CD4-positive, alpha-beta T cell treated with Interleukin-6 for 4 hours (primary cell): ENCODE measurements at regions not wholly inside any gene's neighbourhood (a gene's known extent, or its start where the extent isn't known, plus 50 kb on each side); places are given as distances from the start of the nearest gene placed in this dataset.
"Not testable (repeated sequence)": the region's sequence is repeated elsewhere in the genome, so short reads cannot be mapped to it uniquely, and the experiment has no call there.

Source experiments
- DNase-seq: peaks from one replicate; pipeline ENCODE4 v3.0.0-alpha.2; 2020; ENCODE audit warnings: mixed read lengths

DNA sequence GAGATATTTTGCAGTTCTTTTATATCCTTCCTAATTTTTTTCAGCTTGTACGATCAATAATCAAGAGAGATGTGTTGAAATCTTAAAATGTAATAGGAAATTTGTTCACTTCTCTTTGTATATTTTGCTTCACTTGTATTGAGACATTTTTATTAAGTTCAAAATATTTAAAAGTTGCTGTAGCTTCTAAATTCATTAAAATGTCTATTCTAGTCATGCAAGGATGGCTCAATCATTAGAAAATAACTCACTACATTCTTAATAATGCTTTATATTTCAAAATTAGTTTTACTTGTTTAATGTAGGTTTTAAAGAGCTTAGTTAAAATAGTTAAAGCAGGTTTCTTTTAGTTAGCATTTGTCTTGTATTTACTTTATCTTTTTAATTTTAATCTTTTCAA lies 308.4 kb downstream of the CYRIA start:
- no peak for DNase-seq

DNA sequence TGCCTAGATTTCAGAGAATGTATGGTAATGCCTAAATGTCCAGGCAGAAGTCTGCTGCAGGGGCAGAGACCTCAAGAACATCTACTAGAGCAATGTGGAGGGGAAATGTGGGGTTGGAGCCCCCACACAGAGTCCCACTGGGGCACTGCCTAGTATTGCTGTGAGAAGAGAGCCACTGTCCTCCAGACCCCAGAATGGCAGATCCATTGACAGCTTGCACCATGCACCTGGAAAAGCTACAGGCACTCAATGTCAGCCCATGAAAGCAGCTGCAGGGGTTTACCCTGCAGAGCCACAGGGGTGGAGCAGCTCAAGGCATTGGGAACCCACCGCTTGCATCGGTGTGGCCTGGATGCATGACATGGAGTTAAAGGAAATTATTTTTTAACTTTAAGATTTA lies 314.1 kb downstream of the CYRIA start:
- DNase-seq = no peak

DNA sequence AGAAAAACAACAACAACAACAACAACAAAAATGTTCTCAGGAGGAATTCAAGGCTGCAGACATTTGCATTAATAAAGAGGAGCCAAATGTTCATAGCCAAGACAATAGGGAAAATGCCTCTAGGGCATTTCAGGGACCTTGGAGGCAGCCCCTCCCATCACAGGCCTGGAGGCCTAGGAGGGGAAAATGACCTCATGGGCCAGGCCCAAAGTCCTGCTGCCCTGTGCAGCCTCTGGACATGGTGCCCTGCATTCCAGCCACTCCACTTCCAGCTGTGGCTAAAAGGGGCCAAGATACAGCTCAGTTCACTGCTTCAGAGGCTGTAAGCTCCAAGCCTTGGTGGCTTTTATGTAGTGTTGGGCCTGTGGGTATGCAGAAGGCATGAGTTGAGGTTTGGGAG lies 314.5 kb downstream of the CYRIA start:
- no peak for DNase-seq

DNA sequence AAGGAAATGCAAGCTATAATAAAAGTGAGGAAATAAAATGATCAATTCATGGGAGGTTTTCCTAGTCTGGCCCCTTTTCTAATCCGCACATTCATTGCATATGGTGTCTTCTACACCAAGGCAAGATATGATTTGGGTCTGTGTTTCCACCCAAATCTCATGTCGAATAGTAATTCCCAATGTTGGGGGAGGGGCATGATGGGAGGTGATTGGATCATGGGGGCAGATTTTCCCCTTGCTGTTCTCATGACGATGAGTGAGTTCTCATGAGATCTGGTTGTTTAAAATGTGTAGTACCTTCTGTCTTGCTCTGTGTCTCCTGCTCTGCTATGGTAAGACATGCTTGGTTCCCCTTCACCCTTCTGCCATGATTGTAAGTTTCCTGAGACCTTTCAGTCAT lies 315.4 kb downstream of the CYRIA start:
- DNase-seq = no peak

DNA sequence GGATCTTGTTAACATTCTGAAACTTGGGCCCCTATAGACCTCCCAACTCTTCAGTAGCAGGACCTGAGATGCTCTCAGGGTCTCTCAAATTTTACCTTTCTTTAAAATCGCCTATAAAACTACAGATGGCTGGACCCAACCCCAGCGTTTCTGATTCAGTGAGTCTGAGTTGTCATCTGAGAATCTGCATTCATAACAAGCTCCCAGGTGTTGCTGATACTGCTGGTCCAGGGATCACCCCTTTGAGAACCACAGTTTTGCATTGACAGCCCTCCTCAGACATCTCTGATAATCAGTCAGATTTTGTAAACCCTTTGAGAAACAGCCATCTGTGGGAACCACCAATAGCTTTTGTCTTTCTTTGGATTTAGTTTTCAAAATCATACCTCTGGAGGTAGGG lies 315.8 kb downstream of the CYRIA start:
- no peak for DNase-seq

DNA sequence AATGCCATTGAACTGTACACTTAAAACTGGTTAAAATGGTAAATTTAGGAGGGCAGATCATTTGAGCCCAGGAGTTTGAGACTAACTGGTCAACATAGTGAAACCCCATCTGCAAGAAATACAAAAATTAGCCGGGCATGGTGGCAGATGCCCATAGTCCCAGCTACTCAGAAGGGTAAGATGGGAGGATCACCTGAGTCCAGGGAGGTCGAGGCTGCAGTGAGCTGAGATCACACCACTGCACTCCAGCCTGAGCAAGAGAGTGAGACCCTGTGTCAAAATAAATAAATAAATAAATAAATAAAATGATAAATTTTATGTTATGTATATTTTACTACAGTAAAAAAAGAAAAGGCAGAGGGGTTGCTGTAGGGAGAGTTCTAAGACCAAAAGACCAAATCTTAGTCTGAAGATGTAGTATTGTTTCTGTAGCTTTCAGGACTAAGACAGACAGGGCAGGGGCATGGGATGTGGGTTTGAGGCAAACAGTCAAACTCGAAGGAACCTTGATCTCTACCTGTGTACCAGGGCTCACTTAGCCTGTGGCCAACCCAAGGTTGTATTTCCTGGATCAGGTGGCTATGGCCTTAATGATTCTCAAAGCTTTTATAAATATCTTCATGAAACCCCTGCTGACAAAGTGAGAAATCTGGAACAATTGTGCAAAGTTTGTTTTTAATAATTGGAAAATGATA lies 316.7 kb downstream of the CYRIA start:
- DNase-seq = no peak

DNA sequence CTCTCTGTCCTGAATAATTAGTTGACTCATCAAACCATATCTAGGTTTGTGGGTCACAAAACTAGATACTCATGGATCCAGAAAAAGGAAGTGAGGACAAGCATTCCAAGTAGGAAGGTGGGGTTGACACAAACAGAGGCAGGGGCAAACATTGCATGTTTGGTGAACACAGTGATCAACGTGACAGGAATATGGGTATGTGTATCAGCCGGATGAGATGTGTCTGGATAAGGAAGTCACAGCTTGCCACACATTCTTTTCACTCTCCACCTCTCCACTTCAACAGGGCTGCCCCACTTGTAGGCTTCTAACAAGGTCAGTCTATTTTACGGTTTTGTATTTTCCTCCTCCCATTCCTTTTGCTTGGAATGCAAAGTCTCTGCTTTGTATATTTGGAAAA lies 319.0 kb downstream of the CYRIA start:
- no peak for DNase-seq

DNA sequence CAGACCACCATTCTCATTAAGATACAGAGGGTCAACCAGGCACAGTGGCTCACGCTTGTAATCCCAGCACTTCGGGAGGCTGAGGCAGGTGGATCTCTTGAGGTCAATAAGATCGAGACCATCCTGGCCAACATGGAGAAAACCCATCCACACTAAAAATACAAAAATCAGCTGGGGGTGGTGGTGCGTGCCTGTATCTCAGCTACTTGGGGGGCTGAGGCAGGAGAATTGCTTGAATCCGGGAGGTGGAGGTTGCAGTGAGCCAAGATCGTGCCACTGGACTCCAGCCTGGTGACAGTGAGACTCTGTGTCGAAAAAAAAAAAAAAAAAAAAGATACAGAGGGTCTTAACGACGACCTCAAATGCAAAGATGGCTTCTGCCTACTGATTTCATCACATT lies 320.4 kb downstream of the CYRIA start:
- DNase-seq = not testable (repeated sequence)

DNA sequence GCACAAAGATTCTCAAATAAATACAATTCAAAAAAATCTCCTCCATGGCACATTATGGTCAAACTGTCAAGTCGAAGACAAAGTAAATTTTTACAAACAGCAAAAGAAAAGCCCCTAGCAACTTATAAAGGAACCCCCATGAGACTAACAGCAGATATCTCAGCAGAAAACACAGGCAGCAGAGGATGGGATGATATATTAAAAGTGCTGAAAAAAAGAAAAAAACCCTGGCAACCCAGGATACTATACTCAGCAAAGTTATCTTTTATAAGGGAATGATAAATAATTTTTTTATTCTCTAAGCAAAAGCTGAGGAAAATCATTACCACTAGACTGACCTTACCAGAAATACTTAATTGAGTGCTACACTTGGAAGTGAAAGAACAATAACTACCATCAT lies 326.4 kb downstream of the CYRIA start:
- no peak for DNase-seq

DNA sequence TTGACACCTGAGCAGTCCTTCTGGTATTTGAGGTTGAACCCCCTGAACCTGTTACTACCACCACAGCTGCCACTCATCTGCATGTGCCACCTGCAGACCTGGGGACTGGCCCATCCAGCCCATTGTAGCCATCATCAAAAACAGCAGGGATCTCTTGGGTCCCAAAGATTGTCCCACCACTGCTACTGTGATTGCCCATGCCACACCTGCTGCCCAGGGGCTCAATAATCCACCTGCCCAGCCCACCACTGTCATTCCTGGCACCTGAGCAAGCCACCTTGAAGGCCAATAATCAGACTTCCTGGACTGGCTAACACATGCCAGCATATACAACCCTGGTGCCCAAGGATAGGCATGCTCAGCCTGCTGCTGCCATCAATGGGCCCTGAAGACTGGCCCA lies 327.6 kb downstream of the CYRIA start:
- DNase-seq = no peak

DNA sequence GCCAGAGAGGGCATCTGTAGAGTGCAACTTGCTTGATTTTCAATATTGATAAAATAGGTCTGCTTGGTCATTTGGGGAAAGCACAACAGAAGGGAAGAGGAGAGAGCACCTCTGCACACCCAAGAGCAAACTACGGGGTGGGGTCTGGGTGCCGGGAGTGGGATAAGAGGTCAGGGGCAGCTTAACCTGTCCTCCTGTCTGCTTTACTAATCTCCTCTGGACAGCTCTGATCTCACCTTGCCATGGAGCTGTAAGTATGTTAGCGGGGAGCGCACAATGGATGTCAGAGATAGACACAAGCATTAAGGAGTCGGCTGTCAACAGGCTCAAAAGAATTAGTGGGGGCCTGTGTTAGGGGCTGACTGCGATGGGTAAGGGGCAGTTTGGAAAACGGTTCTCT lies 328.7 kb downstream of the CYRIA start:
- DNase-seq = no peak

DNA sequence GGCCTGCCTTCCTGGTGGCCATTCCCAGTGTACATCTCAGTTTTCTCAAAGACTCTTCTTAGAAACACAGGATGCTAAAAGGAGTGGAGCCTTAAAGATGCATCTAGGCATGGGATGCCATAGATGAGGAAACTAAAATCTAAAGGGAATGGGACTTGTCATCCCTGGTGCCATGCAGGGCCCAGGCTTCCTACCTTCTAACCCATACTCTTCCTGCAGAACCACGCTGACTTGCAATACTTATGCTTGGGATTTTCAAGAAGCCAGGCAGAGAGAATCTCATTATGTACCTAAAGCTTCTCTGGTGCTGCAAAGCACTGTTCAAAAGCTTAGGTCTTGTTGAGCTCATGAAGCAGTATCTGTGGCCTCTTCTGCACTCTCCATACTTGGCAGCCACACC lies 329.1 kb downstream of the CYRIA start:
- DNase-seq = no peak

DNA sequence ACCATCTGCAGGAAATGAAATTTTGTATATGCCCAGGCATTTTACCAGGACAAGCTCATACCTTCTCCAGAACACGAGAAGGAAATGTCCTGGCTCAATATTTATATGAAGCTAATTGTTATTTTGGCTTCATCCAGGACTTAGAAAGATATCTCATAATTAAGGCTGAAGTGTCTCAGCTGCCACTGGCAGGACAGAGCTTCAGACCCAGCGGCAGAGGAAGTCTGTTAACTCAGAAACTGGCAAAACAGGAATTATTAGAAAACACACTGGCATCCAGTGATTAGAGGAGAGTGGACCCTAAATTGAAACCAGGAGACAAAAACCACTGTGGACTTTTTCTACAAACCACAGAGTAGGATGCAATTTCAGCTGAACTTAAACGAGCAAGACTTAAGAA lies 329.7 kb downstream of the CYRIA start:
- DNase-seq = no peak

DNA sequence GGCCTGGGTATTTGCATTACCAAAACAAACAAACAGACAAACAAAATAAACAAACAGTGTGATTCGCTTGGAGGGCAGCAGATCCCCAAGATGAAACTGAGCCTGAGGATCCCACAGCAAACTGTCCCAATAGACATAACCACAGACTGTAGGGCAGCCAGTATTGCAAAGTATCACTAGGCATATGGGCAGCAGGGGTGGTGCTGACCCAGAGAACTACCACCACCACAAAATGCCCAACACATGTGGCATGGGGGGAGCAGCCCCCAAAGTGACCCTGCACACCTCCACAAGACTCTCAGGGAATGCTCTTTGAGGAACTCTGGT lies 330.1 kb downstream of the CYRIA start:
- no peak for DNase-seq

DNA sequence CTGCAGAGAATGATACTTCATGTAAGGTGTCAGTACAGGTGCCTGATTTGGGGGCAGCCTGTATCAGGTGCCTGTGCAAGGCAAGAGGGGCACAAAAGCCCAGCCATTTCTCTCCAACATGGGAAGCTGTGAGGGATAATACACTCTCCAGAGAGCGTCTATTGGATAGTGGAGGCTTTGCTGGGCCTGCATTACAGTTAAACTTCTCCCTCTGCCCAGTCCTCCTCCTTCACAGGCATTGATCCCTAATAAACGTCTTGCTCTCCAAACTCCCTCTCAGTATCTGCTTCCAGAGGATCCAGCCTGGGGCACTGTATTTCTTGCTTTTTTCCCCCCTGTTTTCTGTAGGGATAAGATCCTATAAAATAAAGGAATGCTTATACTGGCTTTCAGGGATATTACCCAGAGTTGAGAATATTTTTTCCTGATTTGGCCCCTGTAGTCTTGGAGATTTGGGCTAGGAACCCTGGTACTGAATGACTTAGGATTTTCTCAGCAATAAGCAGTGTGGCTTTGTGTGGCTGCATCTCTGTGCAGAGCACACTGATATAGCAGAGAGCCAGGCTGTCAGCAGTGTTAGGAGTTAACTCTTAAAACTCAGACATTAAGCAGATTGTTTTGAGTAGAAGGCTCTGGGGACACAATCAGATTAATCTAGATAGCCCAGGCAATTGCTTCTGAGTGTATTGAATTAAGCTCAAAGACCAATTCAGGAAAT lies 330.6 kb downstream of the CYRIA start:
- no peak for DNase-seq

DNA sequence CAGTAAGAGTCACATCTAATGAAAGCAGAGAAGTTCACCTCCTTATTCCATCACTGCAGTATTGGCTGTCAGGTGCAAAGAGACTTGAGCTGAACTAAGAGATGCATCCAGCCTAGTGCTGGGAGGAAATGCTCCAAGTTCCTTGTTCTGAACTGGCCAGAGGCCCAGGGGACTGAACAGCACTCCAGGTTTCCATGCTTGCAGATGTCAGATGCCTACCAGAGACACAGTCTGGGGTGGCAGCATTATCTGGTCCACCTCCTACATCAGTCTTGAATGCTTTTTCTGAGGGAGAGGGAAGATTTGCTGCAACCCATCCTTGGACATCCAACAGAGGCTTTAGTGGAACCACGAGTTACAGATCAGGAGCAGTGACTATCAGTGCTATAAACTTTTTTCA lies 331.3 kb downstream of the CYRIA start:
- no peak for DNase-seq

DNA sequence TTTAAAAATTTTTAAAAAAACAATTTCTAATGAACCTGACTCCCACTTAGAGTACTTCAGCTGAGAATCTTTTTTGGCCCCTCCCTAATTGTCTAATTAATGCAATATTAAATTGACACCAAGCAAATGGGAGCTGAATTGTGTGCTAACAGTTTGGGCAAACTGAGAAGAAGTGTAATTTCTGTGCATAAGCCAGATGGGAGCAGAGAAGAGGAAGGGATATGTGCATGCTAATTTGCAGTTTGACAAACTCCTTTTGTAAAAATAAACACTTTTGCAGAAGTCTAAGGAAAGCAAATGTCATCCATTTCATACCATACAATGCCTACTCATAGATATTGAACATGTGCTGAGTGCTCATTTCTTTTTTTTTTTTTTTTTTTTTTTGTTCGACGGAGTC lies 332.0 kb downstream of the CYRIA start:
- DNase-seq = no peak

DNA sequence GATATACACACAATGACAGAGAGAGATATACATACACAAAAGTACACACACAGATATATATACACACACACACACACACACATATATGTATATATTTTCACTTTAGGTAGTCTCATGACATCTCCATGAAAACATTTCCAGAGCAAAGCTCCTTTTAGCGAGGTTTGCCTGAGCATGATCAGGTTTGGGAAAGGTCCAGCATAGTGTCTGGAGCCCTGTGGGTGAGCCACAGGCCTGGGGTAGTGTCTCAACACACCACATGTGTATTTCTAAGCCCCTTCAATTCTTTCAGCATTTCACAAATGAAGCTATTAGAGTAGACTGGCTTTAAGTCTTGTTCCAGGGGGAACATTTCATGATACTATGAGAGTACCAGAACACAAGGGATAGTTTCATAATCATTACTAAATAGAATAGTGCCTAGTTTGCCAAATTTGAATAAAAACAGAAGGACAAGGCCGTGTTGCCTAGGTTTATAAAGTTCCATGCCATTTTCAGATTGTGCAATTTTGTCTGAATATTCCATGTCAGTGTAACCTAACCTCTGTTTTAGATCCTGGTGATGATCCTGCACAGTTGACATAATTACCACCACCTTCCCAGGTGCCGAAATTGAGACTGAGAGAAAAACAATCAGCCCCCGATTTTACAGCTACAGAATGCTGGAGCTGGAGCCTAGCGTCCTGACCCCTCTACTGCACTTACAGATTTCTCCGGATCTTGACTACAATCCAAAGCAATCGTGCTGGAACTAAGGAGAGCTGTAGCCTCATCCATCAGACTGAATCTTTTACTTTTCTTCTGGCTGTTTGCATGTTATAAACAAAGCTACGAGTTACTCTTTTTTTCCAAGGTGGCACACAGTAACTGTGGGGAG lies 332.7 kb downstream of the CYRIA start:
- DNase-seq = no peak

DNA sequence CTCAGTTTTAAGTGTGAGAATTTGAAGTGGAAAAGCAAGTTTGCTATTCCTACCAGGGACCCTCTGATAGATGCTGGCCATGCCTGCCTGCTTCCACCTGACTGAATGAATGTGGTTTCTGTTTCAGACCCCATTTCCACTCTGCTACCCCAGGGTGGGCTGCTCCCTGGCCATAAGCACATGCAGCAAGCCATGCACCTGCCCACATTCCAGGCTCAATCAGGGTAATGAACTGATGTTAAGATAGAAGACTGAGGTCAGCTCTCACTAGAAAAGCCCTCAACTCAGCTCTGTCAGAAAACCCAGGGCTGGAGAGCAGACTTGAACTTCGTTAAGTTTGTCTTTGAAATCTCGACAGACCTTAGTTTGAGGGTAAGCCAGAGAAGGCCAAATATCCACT lies 333.9 kb downstream of the CYRIA start:
- DNase-seq = no peak

DNA sequence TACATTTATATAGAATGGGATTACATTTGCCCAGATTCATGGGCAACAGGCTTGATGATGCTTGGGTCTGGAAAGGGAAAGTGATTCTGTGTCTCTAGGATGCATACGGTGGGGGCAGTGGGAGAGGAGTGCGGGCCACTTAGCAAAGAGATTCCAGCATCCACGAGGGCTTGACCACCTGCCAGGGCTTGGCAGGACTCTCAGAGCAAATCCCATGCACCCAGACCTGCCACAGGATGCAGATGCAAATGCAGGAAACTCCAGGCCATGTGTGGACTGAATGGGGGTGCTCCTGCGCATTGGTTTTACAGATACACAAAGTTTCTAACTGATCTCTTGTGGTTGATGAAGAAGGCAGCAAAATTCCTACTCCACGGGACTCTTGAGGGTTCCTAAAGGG lies 334.7 kb downstream of the CYRIA start:
- no peak for DNase-seq

DNA sequence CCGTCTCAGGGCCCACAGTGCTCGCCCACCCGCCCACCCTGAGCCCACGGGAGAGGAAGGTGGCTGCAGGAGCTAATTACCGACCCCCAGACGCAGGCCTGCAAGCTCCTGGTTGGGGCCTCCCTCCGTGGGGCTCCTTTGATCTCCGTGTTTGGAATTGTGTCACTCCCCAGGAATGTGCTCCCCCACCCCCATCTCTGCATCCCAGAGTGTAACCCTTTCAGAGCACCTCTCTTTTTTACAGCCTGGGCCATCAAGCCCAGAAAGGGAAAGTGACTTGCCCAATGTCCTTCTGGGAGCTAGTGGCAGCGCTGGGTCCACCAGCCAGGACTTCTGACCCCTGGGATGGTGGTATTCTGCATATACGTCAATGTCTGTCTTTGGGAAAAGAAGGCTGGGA lies 335.1 kb downstream of the CYRIA start:
- no peak for DNase-seq

DNA sequence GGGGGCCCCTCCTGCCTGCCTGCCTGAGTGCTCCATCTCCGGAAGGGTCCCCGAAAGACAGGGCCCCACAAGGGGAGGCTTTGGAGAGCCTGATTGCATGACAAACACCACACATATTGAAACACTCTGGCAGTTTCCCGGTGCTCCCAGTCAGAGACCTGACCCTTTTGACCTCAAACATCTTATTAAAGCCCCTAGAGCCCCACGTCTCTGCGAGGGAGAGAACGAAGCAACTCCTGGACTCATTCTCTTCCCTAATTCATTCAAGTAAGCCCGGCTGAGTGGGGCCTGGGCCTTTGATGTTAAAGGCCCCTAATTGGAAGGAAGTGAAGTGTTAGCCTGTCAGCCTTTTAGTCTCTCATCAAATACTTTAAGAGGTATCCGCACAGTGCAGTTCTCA lies 335.6 kb downstream of the CYRIA start:
- DNase-seq = no peak

DNA sequence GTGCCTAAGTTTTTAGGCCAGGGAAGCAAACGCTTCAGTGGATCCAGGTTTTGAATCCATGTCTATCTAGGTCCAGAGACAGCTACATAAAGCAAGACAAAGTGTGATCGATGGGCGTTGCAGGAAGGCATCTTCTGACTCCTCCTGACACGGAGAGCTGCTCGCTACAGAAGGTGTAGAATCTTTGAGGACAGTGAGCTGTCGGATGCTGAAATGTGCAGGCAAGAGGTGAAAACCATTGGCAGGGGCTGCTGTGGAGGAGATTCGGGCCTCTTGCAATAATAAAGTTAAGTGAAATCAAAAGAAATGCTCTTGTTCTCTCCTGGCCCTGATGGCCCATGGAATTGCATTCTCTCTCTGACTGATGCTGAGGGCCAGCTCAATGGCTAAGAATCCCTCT lies 336.2 kb downstream of the CYRIA start:
- no peak for DNase-seq

DNA sequence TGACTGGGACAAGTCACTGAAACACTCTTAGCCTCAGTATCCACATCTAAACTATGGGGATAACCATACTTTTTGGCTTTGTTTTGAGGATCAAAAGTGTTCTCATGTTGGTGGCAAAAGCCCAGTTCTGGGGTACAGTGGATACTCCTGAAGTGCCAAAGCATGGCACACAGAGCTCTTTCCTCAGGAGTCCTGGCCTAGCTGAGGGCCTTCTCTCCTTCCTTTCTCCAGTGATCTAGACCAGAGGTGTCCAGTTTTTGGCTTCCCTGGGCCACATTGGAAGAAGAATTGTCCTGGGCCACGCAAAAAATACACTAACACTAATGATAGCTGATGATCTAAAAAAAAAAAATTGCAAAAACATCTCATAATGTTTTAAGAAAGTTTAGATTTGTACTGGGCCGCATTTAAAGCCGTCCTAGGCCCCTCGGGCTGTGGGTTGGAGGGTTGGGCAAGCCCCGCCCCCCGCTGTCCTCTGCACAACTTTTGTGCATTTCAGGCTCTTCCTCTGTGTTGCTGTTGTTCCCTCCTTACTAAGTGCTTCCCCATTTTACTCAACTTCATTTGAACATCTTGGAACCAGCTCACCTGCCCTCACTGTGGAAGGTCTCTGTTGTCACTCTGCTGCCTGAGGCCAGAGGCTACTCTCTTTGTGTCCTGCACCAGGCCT lies 337.0 kb downstream of the CYRIA start:
- no peak for DNase-seq
